NCI-H2107 treated with DMSO at 0.1 percent for 48 hours (cell line): ENCODE measurements at regions not wholly inside any gene's neighbourhood (a gene's known extent, or its start where the extent isn't known, plus 50 kb on each side); places are given as distances from the start of the nearest gene placed in this dataset.
A peak's percentile ranks its signal among the peaks of the same experiment; 100 is the strongest.

Experiments used
- DNase-seq: peaks from one replicate; lab custom pipeline; 2025; ENCODE audit not compliant: unreplicated experiment; lab: John Stamatoyannopoulos, UW

DNA sequence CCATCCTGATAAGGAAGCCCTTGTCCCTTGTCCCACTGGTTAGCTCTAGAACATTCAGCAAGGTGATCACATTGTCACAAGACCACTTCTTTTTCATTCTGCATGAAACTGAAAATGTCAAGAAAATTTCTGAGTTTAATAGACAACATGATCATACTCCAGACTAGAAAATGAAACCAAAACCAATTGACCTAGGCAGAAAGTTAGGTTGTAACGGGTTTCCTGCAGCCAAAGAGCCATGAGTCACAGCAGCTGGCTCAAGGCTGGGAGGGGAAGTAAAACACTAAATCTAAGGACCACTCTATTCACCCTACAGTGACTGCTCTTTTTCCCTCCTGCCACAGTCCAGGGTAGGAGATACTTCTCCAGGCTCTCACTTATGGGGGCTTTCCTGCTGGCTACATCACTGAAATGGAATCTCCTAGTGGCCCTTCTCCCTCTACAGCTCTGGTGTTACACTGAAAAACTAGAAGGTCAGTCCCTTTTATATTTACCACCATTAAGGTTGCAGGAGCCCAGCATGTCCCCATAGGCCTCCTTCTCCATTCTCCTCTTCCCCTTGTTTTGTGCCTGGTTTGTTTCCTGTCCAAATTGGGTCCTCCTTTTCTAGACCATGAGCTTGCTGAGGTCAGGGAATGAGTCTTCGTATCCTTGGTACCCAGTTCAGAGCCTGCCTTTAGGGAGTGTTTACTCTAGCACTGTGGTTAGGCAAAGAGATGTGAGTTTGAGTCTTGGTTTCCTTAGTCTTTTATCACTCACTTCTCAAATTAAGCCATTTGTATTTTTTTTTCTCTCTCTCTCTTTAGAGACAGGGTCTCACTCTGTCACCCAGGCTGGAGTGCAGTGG is 236.5 kb upstream of the JUN start:
- DNase-seq: peak; percentile 20

DNA sequence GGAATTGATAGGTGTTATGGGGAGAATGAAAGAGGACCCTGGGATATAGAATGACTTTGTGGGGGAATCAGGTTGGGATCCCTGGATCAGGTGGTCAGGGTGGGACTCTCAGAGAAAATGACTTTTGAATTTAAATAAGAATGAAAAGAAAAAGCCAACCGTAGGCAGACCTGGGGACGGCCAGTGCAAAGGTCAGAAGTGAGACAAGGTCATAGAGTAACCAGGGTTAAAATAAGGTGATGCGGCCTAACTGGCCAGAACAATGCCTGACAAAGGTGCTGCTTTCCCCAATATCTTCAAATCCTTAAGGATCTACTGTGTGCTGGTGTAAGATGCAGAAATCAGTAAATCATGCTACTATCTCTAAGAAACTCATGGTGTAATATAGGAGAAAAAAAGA is 238.4 kb upstream of the JUN start:
- no peak for DNase-seq

DNA sequence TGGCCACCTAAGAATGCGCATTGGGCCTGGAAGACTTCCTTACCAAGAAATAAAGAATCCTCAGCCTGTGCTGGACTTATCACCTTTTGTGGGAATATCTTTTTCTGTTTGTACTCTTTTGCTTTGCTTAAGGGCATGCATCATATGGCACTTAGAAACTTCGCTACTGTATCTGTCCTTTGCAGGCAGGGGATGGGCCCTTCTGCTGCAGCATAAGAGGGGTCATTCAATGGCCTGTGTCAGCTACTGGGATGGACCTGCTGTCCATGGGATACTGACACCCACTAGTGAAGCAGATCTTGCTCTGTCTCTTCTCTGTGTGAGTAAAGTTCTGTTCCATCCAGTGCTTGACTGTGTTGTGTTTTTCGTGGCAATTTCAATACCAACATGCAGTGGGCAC is 239.0 kb upstream of the JUN start:
- no peak for DNase-seq

DNA sequence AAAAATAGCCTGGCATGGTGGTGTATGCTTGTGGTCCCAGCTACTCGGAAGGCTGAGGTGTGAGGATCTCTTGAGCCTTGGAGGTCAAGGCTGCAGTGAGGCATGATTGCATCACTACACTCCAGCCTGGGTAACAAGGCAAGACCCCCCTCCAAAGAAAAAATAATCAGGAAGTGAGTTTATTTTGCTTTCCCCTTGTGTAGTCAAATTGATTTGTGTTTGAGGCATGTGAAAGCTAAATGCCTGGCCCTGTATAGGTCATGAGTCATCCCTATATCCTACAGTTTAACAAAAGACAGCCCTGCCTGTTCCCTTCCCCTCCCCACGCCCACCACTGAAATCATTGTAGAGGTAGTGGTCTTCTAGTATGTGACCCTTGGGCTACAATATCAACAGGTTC is 241.4 kb upstream of the JUN start:
- DNase-seq: no peak

DNA sequence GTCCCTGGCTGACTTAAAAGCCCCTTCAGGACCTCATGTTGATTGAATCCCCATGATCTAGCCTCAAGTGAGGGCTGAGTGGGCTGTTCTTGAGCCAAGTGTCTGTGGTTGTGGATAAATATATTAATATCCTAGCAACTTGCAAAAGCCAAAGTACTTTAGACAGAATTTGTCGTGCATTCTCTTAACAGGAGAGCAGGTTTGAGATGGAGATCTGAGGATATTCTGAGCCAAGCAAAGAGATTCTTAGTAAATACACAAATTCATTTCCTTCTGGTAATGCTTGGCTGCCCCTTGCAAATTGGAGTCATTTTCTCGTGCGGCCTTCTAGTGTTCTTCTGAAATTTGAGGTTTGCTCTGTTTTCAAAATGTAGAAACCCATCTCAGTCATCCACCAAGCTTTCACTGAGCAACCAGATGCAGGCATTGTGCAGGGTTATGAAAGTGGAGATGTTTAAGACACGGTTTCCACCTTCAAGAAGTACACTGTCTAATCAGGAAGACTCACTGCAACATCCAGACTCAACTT is 242.1 kb upstream of the JUN start:
- no peak for DNase-seq

- no peak for DNase-seq
Observed at GRCh38 chr1:59026472-59026948, 242.7 kb upstream of the JUN start.

DNA sequence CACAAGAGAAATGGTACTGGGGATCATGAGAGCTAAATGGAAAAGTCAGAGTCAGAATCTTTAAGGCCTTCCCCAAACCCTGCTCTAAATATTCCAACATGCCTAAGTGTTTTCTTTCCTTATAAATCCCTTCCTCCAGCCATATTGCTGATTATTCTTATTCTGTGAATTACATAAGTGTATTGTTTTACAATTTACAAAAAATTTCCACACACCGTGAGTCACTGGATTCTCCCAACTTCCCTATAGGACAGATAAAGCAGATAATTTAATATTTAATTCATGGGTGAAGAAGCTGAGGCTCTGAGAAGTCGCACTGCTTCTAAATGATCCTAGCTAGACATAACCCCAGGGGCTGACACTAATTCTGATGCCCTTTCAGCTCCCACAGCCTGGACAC is 243.3 kb upstream of the JUN start:
- DNase-seq: no peak

DNA sequence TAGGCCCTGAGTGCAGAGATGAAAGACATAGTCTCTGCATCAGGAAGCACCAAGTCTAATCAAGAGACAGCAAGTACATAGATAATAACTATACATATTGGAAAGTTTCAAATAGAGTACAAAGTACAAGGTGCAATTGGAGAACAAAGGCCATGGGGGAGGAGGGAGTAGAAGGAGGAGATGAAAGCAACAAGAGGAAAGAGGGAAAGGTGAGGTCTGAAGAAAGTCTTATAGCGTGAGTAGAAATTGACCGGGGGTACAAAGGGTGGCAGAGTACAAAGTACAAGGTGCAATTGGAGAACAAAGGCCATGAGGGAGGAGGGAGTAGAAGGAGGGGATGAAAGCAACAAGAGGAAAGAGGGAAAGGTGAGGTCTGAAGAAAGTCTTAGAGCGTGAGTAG is 244.2 kb upstream of the JUN start:
- no peak for DNase-seq

- DNase-seq: no peak
Observed at GRCh38 chr1:59029411-59030167, 245.7 kb upstream of the JUN start.

GRCh38 chr1:59032228-59032627 is 248.4 kb upstream of the JUN start:
- DNase-seq: no peak

- no peak for DNase-seq
Observed at GRCh38 chr1:59033761-59034160, 249.9 kb upstream of the JUN start.

- DNase-seq: no peak
Observed at GRCh38 chr1:59034925-59035324, 251.1 kb upstream of the JUN start.

DNA sequence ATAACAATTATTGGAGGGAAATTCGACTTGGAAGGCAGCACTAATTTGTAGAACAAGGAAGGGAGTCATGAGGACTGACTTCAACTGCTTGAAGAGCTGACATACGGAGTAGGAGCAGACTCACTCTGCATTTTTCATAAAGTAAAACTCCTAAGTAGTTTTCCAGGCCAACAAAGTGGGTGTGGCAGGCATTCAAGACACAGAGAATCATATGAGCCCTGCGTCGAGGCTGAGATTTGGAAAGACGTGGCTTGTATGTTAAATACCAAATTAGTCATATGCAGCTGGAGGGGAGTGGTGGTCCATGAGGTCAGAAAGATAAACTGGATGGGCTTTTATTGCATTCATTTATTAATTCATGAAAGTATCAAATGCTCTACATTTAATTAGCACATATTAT is 255.7 kb upstream of the JUN start:
- DNase-seq: no peak

DNA sequence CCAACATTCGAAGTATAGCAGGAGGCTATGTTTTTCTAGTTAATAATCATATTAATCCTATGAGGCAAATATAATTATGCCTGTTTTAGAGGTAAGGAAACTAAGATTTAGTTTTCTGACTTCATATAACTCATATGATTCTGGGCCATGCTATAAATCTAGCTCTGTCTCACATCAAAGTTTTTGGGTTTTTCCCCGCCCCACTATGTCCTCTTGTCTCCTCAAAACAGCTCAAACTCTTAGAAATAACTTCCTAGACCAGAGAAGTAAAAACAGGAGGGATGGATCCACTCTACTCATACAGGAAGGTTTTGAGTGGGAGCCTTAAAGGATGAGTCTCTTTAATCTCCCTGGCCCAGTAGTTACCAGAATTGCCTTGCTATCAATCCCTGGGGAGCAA is 256.4 kb upstream of the FGGY start:
- DNase-seq: no peak

- no peak for DNase-seq
Observed at GRCh38 chr1:59041646-59042277, 255.1 kb upstream of the FGGY start.

DNA sequence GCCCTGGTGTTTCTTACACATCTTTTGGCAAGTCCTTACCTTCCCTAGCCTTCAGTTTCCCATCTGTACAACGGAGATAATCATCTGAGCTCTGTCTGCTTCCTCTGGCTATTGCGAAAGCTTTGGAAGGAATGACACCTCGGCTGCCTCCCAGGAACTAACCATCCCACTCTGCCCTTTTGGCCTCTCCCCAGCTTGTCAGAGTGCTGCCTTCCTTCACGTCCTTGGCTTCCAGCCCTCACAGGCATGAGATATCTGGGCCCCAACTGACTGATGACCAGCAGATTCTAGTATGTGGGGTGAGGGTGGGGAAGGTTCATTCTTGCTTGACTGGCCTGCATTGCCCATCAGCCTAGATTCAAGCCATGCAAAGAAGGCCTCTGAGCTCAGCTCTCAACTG is 253.1 kb upstream of the FGGY start:
- DNase-seq: no peak

GRCh38 chr1:59044535-59045121 is 252.3 kb upstream of the FGGY start:
- no peak for DNase-seq

DNA sequence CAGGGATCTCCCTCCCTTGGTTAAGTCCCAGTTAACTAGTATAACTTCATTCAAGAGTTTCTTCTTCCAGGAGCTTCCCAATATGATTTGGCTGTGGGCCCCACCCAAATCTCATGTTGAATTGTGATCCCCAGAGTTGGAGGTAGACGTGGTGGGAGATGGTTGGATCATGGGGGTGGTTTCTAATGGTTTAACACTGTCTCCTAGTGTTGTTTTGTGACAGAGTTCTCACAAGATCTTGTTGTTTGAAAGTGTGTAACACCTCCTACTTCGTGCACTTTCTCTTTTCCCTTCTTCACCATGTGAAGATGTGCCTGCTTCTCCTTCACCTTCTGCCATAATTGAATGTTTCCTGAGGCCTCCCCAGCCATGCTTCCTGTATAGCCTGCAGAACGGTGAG is 251.8 kb upstream of the FGGY start:
- no peak for DNase-seq

- DNase-seq: no peak
Observed at GRCh38 chr1:59045636-59046035, 251.3 kb upstream of the FGGY start.

DNA sequence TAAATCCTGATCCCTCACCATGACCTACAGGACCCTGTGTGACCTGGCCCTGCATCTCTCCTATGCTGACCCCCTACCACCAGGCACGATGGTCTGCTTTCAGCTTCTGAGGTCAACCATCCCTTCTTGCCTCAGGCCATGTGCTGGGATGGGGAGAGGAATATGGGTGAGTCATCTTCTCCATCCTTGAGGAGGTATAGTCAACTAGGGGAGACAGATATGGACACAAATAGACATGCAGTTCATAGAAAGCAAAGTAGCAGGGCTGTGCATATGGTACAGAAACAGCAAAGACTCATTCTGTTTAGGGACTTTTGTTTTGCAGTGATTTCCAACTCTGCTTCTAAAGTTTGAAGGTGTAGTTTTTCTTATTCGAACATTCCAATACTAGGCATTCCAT is 250.8 kb upstream of the FGGY start:
- no peak for DNase-seq

DNA sequence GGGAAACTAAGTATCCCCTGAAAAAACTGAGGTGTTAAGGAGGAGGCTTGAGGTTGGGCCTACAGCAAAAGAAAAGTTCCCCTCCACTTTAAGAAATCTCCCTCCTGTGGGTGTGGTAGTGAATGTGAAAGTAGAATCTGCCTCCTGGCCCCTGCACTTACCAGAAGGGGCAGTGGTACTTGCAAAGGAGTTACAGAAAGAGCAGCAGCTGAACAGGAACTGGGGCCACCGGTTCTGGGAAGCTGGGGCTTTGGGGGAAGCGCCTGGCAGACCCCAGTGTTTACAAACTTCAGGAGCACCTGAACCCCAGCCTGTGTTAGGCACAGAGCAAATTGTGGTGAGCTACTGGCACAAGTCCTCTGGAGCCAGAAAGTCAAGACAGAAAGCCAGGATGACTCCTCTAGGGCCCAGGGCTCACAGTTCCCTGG is 250.2 kb upstream of the FGGY start:
- no peak for DNase-seq
